K562 (cell line): ENCODE measurements at regions not wholly inside any gene's neighbourhood (a gene's known extent, or its start where the extent isn't known, plus 50 kb on each side); places are given as distances from the start of the nearest gene placed in this dataset.

Experiments
- CBFB ChIP-seq: sonication (generic); formaldehyde crosslinking; IDR thresholded peaks from 2 replicates; pipeline ENCODE4 v1.4.0; 2020; ENCODE audit warnings: mild to moderate bottlenecking, missing genetic modification reagents
- ETV6 ChIP-seq, 3 experiments: fragments of 150-350 bp in 1 of 3; sonication (generic) in 1 of 3; formaldehyde crosslinking in 1 of 3; IDR thresholded peaks; 2 replicates each; pipeline versions ENCODE4 v1.6.1 to v1.8.0; 2014 to 2022; ENCODE audit warnings: borderline replicate concordance in 2 of 3, low read depth in 2 of 3, antibody characterized with exemption in 1 of 3, low read length in 1 of 3, mild to moderate bottlenecking in 1 of 3, missing genetic modification reagents in 1 of 3
- HEY1 ChIP-seq: fragments of 250-450 bp; sonication (Bioruptor Pico); IDR thresholded peaks from 2 replicates; pipeline ENCODE4 v1.5.0; 2020; ENCODE audit warnings: mild to moderate bottlenecking, moderate library complexity, borderline replicate concordance
- HOMEZ ChIP-seq: fragments of 250-450 bp; sonication (Bioruptor Pico); IDR thresholded peaks from 2 replicates; pipeline ENCODE4 v1.4.0; 2020; ENCODE audit warnings: mild to moderate bottlenecking, moderate library complexity
- NONO ChIP-seq, 2 experiments: fragments of 200-400 bp in 1 of 2; fragments of 450-650 bp in 1 of 2; formaldehyde crosslinking in 1 of 2; IDR thresholded peaks; 2 replicates each; pipeline ENCODE4 v1.6.1; 2017; ENCODE audit warnings: low read depth in 2 of 2, mild to moderate bottlenecking in 2 of 2, moderate library complexity in 2 of 2, low read length in 1 of 2
- PRDM10 ChIP-seq: fragments of 450-650 bp; IDR thresholded peaks from 2 replicates; pipeline ENCODE4 v1.6.1; 2018; ENCODE audit not compliant: partially characterized antibody
- RFX5 ChIP-seq: IDR thresholded peaks from 2 replicates; pipeline ENCODE4 v1.6.1; 2011; ENCODE audit warnings: low read depth, mild to moderate bottlenecking, improper control_type of control experiment, low read length
- SMAD4 ChIP-seq: fragments of 250-450 bp; sonication (Bioruptor Pico); conservative IDR thresholded peaks from 2 replicates; pipeline ENCODE4 v1.8.0; 2021; ENCODE audit warnings: inconsistent platforms, mild to moderate bottlenecking, moderate library complexity
- SMARCA4 ChIP-seq: fragments of 450-650 bp; IDR thresholded peaks from 2 replicates; pipeline ENCODE4 v1.6.1; 2016
- YY1 ChIP-seq, 3 experiments: IDR thresholded peaks; 2 replicates each; pipeline ENCODE4 v1.6.1; 2011; ENCODE audit warnings: low read length in 2 of 3, mild to moderate bottlenecking in 2 of 3, moderate library complexity in 2 of 3, borderline replicate concordance in 1 of 3, control low read depth in 1 of 3, low read depth in 1 of 3; ENCODE audit not compliant: insufficient read depth in 3 of 3, insufficient replicate concordance in 2 of 3, control insufficient read depth in 1 of 3, insufficient read length in 1 of 3; ENCODE audit errors: extremely low read depth in 1 of 3
- ZNF398 ChIP-seq: fragments of 250-450 bp; sonication (Bioruptor Pico); IDR thresholded peaks from 2 replicates; pipeline ENCODE4 v1.8.0; 2021; ENCODE audit warnings: moderate library complexity, mild to moderate bottlenecking, inconsistent platforms
- ZNF431 ChIP-seq: sonication (generic); formaldehyde crosslinking; IDR thresholded peaks from 2 replicates; pipeline ENCODE4 v1.8.0; 2022; ENCODE audit warnings: mild to moderate bottlenecking, missing genetic modification reagents
- ZNF592 ChIP-seq: fragments of 450-650 bp; IDR thresholded peaks from 2 replicates; pipeline ENCODE4 v1.6.1; 2017; ENCODE audit warnings: antibody characterized with exemption, mild to moderate bottlenecking

- peak; percentile 39 for TF ChIP-seq PRDM10
- no peak for TF ChIP-seq ZNF398 (CRISPR knock-in tag)
- TF ChIP-seq ETV6 (IDR thresholded peaks at IDR 0.05; ENCODE audit: borderline replicate concordance in 1 of 2, low read depth in 2 of 2, low read length in 1 of 2): 0 out of 4 replicates have a peak, but pooled peaks of 1 of the 2 experiments have one; percentile 20
- no peak for TF ChIP-seq ETV6 (CRISPR knock-in tag; IDR thresholded peaks at IDR 0.05; ENCODE audit: borderline replicate concordance)
- peak; percentile 78 for TF ChIP-seq SMARCA4
- peak; percentile 93 for TF ChIP-seq CBFB (CRISPR knock-in tag)
- no peak for TF ChIP-seq RFX5
- 0 out of 2 replicates have a peak, but pooled peaks have one; percentile 47 for TF ChIP-seq ZNF431
- TF ChIP-seq HEY1 (CRISPR knock-in tag): no peak
- peak; percentile 97 for TF ChIP-seq SMAD4 (CRISPR knock-in tag)
- 0 out of 2 replicates have a peak, but pooled peaks have one; percentile 37 for TF ChIP-seq HOMEZ (CRISPR knock-in tag)
- no peak for TF ChIP-seq YY1 (IDR thresholded peaks at IDR 0.05; ENCODE audit: borderline replicate concordance in 1 of 3, control insufficient read depth in 1 of 3, extremely low read depth in 1 of 3, insufficient read depth in 3 of 3, insufficient read length in 1 of 3, insufficient replicate concordance in 2 of 3, low read depth in 1 of 3, low read length in 2 of 3)
- 0 out of 4 replicates have a peak, but pooled peaks of 1 of the 2 experiments have one; percentile 18 for TF ChIP-seq NONO (IDR thresholded peaks at IDR 0.05; ENCODE audit: low read depth in 2 of 2, low read length in 1 of 2)
- peak; percentile 77 for TF ChIP-seq ZNF592
Measured at GRCh38 chr16:85377388-85378144, 235.6 kb upstream of the GSE1 start (continued).
